Stimulated activated CD8-positive, alpha-beta memory T cell treated with anti-CD3 and anti-CD28 coated beads, Interleukin-4, amount 100 ng/mL, for 1 hour (primary cell): ENCODE measurements at regions not wholly inside any gene's neighbourhood (a gene's known extent, or its start where the extent isn't known, plus 50 kb on each side); places are given as distances from the start of the nearest gene placed in this dataset.

ENCODE experiments used
- DNase-seq, 2 donors: peaks; one replicate each; pipeline ENCODE4 v3.0.0-alpha.2; 2020; ENCODE audit warnings: low read depth in 2 of 2, low spot score in 1 of 2

GRCh38 chr6:87938287-87938686 is 109.4 kb upstream of the SPACA1 start:
- DNase-seq: no peak

DNA sequence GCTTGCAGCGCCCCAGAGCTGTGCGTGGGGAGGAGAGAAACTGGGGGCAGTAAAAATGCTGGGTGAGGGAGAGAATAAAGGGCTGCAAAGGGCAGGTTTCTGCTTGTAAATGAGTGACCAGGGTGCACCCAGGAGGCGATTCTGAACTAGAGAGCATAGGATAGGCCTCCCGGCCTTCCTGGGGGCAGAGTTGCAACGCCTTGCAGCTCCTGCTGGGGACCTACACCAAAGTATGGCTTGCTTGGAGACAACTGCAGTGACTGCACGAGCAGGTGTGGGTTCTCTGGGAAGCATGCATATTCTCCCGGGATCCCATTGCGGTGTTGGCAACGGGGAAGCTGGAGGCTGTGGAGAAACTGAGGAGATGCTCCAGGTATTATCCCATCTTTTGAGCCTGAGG is 111.6 kb upstream of the SPACA1 start:
- DNase-seq: no peak

DNA sequence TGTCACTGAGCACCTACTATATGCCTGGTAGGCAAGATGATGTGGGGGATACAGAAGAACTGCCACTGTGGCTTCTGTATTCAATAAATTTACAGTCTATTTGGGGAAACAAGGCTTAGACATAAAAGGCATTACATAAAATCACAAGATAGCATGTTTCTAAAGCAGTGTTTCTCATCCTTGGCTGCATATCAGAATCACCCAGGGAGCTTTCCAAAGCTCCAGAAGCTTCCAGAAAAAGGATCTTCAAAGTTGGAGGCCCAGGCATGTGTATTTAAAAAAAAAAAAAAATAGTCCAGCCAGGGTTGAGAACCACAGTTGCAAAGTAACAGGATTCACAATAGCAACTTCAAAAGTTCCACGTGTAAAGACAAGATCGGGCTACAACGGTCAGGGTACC is 112.4 kb upstream of the SPACA1 start:
- DNase-seq: no peak

DNA sequence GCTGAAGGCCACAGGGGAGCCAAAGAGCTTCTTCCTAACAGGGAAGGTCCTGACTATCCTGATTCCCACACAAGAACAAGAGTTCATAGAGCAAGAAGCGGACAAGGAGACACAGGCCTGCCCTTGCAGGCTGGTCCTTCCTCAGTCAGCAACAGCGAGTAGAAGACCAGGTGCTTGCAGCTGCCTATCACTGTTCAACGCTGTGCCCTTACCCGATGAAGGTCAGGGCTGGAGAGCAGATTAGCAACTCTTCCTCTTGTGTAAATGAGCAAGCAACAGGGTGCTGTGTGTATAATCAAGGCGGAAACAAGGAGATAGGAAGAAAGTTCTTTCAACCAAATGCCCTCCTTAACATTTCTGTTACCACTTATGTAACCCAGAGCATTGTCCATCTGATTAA is 115.3 kb upstream of the SPACA1 start:
- DNase-seq: no peak

- DNase-seq: no peak
Measured at GRCh38 chr6:87929843-87930288, 117.8 kb upstream of the SPACA1 start.

DNA sequence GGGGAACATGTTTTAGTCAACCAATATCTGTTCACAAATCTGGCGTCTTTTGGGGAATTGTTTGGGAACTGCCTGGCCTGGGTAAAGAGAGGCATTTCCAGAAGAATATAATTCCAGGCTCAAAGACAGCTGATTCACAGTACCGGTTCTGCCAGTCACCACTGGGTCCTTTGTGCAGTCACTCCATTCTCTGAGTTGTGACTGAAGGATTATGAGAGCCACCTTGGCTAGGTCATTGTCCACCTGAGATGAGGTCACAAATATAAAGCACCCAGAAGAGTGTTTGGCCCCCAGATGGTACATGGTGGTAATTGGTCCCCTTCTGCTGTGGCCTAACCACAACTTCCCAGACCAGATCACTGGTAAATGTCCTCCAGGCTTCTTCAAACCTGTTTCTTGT is 121.0 kb upstream of the SPACA1 start:
- DNase-seq: no peak

GRCh38 chr6:87926072-87926471 is 121.6 kb upstream of the SPACA1 start:
- DNase-seq: no peak

DNA sequence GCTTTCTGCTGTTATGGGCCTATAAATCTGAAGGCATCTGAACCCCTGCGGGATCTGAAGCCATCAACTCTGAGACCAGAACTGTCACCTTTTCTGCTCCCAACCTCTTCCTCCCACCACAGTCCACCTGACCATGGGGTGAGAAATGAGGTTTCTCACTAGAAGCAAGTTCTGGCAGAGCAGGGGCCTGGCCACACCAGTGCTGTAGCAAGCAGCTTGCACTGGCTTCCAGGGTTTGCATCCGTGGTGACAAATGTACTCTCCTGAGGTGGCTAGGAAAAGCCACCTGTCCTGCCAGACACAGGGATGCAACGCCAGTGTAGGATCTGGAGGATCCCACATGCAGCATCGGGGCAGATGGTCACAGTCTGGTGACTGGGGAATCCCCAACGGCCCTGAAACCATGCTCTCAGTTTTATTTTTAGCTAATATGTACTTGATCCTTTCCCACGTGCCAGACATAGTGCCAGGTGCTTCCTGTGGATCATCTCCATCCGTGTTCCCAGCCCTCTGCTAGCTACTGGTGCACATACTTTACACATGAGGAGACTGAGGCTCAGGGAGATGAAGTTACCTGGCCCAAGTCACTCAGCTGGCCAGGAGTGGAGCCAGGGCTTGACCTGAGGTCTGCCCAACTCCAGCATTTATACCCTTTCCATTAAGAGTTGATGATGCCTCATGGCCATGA is 122.1 kb upstream of the SPACA1 start:
- DNase-seq: no peak

GRCh38 chr6:87923389-87924050 is 124.1 kb upstream of the SPACA1 start:
- no peak for DNase-seq

GRCh38 chr6:87922947-87923330 is 124.7 kb upstream of the SPACA1 start:
- DNase-seq: no peak

DNA sequence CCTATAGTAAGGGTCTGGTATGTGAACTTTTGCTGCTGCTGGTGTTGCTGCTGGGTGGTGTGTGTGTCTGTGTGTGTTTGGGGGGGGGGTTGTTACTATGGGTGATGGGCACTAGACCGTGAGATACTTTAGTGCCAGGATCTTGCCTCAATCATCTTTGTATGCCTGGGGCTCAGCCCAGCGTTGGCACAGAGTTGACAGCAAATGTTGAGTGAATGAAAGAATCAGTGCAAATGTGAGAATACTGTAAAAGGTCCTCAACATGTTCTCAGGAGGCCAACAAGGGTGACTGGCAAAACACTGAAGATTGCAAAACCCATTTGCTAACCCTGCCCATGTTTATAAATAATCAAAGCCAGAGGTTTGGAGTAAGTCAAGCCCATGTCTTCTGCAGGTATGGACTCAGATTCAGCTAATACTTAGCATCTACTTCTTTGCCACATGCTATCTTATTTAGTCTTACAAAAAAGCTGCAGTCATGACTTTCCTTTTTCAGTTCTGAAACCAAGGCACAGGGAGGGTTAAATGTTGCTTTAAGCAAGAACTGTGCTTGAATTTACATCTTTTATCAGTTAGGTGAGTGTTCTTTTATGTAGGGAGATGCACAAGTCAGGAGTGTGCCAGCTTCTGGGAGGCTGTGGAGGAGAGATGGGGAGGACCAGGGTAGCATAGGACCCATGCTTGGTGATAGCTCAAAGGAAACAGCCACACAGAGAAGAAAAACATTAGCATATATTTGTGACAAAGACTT is 125.3 kb upstream of the SPACA1 start:
- no peak for DNase-seq

GRCh38 chr6:87921034-87921433 is 126.6 kb upstream of the SPACA1 start:
- DNase-seq: no peak

DNA sequence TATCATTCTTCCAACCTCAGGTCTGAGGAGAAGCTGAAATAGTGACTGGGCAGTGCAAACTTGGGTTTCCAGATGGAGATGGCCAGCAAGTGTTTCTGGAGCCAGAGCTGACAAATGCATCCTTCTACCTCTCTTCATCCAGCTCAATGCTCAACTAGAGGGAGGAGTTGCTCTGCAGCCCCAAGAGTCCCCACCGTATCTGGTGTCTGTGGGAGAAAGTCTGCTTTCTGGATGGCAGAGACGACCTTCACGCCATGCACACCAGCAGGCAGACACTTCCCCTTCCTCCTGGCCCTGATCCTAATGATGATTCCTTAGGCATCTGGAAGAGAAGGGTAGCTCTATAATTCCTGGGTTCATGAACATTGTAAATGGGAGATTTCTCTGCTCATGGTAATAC is 127.4 kb upstream of the SPACA1 start:
- DNase-seq: no peak

DNA sequence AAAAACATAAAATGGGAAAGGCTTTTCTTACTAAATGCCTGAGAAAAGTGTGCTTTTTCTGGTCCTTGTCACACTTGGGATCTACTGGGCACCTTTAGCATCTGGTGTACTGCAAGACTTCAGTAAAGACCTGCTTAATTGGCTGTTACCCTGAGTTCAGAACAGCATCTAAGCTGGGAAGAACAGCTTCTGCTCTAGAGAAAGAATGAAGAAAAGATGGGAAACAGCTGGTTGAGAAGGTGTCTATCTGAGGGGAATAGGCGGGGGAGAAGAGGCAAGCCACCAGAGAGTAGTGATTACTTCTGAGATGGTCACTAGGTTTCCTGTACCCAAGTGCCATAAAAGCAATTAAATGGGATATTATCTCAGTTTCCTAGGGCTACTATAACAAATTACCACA is 128.2 kb upstream of the SPACA1 start:
- DNase-seq: no peak

DNA sequence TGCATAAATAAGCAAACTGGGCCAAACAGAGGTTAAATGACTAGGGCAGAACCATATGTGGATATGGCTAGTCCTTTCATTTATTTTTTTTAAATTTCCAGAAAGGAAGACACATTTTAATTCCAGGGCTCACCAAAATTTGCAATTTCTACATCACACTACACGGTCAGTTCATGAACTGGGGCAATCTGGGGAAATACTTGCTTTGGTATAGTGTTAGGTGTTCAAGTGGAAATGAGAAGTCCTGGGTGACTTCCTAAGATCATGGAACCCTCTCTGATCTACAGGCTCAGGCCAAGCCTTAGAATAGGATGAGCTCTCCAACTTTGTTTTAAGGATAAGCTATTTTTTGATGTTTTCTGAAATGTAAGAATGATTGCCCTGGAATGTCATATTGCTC is 128.6 kb upstream of the SPACA1 start:
- no peak for DNase-seq

DNA sequence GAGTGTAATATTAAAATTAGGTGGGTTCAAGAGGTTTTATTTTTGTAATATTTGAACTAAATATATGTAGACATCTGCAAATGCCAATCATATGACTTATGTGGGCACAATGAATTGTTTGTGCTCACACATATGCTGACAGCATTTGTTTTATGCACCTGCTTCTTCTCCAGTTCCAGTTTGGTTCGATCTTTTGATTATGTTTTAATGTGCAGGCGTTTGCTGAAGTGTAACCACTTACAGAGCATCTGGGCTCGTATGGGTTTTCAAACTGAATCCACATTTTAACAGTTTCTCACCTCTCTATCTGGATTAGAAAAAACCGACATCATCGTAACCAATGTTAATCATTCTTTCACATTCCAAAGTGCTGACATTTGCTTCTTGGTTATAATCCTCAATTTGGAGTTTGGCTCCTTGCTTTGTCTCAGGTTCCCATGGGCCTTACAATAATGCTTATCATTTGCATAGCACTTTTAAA is 129.1 kb upstream of the SPACA1 start:
- DNase-seq: no peak

DNA sequence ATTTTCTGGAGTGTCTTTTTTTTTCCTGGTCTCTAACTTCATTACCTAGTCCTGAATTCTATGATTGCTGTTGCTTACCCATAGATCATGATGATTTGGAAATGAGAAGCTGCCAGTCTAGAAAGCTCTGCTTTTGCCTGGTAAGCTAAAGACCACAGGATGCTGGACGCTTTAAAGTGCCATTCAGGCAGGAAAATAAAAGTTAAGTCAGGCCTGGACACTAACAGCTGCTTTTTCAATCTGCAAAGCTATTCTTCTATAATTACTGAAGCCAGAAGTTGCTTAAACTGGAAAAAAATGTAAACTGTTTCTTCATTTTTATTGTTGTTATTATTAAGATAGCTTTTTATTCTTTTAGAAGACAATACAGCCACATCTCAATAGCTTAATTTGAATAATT is 129.8 kb upstream of the SPACA1 start:
- no peak for DNase-seq

DNA sequence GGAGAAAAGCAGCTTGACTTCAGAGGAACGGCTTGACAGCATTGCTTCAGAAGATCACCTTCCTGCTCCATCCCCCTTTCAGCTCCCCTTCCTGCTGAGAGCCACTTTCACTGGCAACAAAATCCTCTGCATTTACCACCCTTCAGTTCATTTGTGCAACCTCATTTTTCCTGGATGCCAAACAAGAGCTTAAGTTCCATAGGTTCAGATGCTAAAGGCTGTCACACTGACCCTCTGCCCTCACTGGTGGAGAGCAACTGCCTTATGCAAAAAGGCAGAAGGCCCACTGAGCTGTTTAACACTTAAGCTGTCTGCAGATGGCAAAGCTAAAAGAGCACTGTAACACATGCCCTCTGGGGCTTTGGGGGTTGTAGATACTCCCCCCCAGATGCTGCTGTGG is 131.2 kb upstream of the SPACA1 start:
- no peak for DNase-seq

DNA sequence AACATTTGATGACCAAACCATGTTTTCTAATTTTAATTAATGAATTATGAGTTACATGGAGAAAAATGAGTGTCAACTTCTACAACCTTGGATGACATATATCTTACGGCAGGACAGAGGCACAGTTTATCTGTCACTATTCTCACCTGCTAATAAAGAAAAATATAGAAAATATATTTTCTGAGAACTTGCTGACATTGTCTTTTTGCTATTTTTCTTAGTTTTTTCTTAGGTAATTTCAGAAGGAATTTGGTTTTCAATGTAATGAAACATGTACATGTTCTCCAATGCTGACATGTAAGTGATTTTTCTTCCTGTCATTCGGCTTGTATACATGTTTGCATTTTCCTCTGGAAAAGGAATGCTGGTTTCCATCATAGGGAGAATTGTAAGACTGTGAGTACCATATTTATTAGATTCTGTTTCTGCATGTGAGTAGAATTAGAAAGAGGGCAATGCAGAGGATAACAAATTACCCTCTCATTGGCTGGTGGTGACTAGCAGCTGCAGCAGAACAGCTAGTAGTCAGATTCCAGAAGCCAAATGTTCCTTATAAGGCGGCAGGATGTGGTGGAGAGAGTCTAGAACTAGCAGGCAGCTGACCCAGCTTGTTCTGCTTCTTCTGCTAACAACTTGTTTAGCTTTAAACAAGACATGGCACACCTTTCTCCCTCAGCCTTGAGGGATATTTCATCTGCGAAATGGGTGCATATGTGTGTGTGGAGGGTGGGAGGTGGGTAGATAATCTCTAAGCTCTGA is 132.8 kb upstream of the SPACA1 start:
- DNase-seq: no peak

DNA sequence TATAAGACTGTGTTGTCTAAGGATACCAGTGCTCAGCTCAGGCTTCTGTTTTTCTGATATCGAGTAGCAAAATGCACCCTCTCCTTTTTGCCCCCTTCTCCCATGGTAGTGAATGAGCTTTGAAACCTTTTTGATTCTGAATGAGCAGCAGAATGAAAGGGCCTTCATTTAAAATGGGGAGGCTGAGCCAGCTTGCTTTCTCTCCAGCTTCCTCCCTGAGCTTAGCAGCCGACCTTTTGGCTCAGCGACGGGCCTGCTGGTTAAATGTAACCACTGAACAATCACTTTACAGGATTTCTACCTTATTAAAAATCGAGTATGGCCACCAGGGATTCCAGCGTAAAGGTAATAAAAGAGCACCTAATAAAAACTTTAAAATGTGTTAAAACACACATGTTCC is 133.7 kb upstream of the SPACA1 start:
- no peak for DNase-seq

DNA sequence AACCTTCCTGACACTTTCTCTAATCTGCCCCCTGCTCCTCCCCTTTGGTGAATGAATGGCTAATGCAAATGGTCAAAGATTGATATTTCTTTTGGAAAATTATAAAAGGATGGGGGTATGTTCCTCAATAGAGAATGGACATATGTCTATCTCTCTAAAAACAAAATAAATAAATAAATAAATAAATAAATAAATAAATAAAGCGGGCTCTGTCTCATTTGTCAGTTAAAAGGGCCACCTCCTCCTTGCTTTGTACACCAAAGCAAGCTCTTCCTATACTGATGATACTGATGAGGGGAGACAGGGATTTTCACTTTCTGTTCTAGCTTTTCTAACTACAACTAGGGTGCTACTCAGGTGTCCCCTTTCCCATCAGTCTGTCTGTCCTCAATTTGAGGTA is 135.5 kb upstream of the SPACA1 start:
- DNase-seq: no peak

GRCh38 chr6:87909849-87910248 is 137.8 kb upstream of the SPACA1 start:
- DNase-seq: no peak
